AG04450 (cell line): ENCODE measurements at regions not wholly inside any gene's neighbourhood (a gene's known extent, or its start where the extent isn't known, plus 50 kb on each side); places are given as distances from the start of the nearest gene placed in this dataset.

Source experiments
- CTCF ChIA-PET: fragments of 300-600, 350-600 bp; formaldehyde crosslinking; extraction: SDS; loops from one replicate; lab custom pipeline; 2022; ENCODE audit warnings: antibody characterized with exemption, inconsistent platforms; lab: Charles Lee
- POLR2A ChIA-PET: fragments of 350-600 bp; formaldehyde crosslinking; extraction: SDS; loops from one replicate; lab custom pipeline; 2021; ENCODE audit warnings: antibody characterized with exemption, inconsistent platforms; lab: Yijun Ruan, JAX
- DNase-seq: peaks from one replicate; pipeline ENCODE4 v3.0.0-alpha.2; 2011; ENCODE audit warnings: low read depth, low spot score
- H3K27ac ChIP-seq: one replicate; pipeline ENCODE4 v1.5.1; 2012; ENCODE audit warnings: low read depth, low read length, control low read depth
- H3K27me3 ChIP-seq: one replicate; pipeline ENCODE4 v1.6.0; 2012; ENCODE audit warnings: low read length; ENCODE audit not compliant: control insufficient read depth, insufficient read depth
- H3K4me3 ChIP-seq: 2 replicates; pipeline ENCODE4 v1.5.1; 2011; ENCODE audit warnings: mild to moderate bottlenecking, low read depth, low read length, control low read depth
- H3K9me3 ChIP-seq: 2 replicates; pipeline ENCODE4 v1.5.1; 2012; ENCODE audit warnings: low read length; ENCODE audit not compliant: control insufficient read depth, insufficient read depth
- CTCF ChIP-seq: IDR thresholded peaks from 2 replicates; pipeline ENCODE4 v1.5.1; 2011; ENCODE audit warnings: low read depth, low read length, control low read depth, inconsistent platforms

- no peak for DNase-seq
- Histone ChIP-seq H3K27me3 (no peaks in the 10 kb centered on the region), H3K27ac (no peak overlapping the region), H3K4me3 (no peak overlapping the region), H3K9me3 (no peaks in the 10 kb centered on the region)
- TF ChIP-seq CTCF = no peak
- CTCF ChIA-PET = no interaction called here
- POLR2A ChIA-PET = no interaction called here
Measured at GRCh38 chr10:53726921-53727320, 954.3 kb upstream of the MBL2 start.

DNA sequence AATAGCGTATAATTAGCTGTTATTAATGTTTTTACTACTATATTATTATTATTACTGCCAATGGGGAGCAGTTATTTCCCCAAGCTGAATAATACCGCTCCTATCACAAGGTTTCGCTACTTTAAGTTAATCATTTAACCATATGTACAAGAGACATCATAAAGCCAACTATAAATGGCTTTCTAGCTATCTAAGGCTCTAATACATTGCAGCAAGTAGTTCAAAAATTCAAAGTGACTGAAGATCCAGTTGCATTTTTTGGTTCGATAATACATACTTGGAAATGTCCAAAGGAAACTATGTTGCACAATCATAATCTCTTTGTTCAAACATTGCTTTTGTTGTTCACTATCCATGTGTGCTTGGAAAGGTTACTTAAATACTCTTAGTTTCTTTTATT, 952.0 kb upstream of the MBL2 start:
- no peaks in the 10 kb centered on the region for H3K27me3 ChIP-seq
- no peak overlapping the region for H3K27ac ChIP-seq
- H3K4me3 ChIP-seq = no peak overlapping the region
- H3K9me3 ChIP-seq = no peaks in the 10 kb centered on the region
- ChIA-PET POLR2A (no interaction called here), CTCF (no interaction called here)
- no peak for DNase-seq
- TF ChIP-seq CTCF = no peak

DNA sequence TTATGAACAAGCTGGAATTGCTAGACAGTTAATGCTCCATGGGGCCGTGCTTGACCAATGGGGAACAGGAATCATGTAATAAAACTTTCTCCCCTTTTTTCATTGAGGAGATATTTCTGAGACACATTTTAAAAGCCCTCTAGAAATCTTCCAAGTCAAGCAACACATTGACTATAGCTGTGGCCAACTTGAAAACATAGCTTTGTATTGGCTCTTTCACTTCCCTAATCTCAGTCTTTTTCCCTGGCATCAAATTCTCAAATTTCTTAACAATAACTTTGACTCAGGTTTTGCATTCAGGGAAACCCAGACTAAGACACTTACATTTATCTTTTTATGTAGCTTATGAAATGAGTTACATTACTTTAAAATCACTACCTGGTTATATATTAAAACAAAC, 947.1 kb upstream of the MBL2 start:
- H3K27me3 ChIP-seq = no peaks in the 10 kb centered on the region
- ChIA-PET POLR2A (no interaction called here), CTCF (no interaction called here)
- TF ChIP-seq CTCF = no peak
- no peak overlapping the region for H3K27ac ChIP-seq
- no peaks in the 10 kb centered on the region for H3K9me3 ChIP-seq
- no peak overlapping the region for H3K4me3 ChIP-seq
- no peak for DNase-seq

DNA sequence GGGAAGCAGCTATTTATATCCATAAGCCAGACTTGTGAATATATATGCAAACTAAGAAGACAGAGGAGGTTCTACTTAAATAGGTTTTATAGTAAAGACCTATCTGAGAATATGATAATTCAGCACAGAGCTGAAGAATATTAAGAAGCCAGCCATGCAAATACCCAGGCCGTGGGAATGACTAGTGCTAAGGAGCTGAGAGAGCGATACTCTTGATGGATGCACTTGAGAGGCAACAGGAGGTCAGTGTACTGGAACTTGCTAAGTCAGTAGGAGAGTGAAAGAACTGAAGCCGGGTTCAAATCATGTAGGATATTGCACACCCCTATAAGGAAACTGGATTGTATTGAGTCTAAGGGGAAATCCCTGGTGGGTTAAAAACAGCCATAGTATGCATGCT, 943.6 kb upstream of the MBL2 start:
- POLR2A ChIA-PET = no interaction called here
- H3K9me3 ChIP-seq = no peaks in the 10 kb centered on the region

GRCh38 chr10:53713431-53713830, 940.8 kb upstream of the MBL2 start:
- no peak overlapping the region for H3K4me3 ChIP-seq
- ChIA-PET POLR2A (no interaction called here), CTCF (no interaction called here)
- no peak overlapping the region for H3K27ac ChIP-seq
- H3K27me3 ChIP-seq = no peaks in the 10 kb centered on the region
- no peak for DNase-seq
- TF ChIP-seq CTCF = no peak
- no peaks in the 10 kb centered on the region for H3K9me3 ChIP-seq

More for the DNA sequence above, 943.6 kb upstream of the MBL2 start:
- no peak for DNase-seq
- H3K27ac ChIP-seq = no peak overlapping the region
- CTCF ChIA-PET = no interaction called here
- H3K4me3 ChIP-seq = no peak overlapping the region
- H3K27me3 ChIP-seq = no peaks in the 10 kb centered on the region
- no peak for TF ChIP-seq CTCF
